ENCODE measurements at regions not wholly inside any gene's neighbourhood (a gene's known extent, or its start where the extent isn't known, plus 50 kb on each side); places are given as distances from the start of the nearest gene placed in this dataset.

DNA sequence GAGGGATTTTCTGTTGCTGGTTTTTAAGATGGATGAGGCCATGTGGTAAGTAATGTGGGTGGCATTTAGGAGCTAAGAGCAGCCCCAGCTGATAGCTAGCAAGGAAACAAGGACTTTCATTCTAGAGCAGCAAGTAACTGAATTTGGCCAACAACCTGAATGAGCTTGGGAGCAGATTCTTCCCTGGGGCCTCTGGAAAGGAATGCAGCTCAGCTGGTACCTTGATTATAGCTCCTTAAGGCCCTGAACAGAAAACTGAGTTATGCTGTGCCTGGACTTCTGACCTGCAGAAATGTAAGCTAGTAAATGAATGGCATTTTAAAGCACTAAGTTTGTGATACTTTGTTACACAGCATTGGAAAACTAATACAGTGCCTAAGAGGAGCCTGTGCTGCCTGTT is 565.5 kb downstream of the PDCD6IP start:
- Histone ChIP-seq H3K27me3 (ENCODE audit: insufficient read depth, low read length) (no peaks in the 10 kb centered on the region), H3K4me3 (ENCODE audit: low read length in 2 of 2) (no peak overlapping the region), H3K27ac (ENCODE audit: low read depth, low read length) (no peak overlapping the region), H3K9me3 (ENCODE audit: control insufficient read depth in 1 of 2, low read length in 2 of 2) (no peaks in the 10 kb centered on the region), H3K36me3 (ENCODE audit: insufficient read depth, low read length) (no peaks in the 10 kb centered on the region), H3K4me1 (ENCODE audit: insufficient read depth, low read length) (no peaks in the 10 kb centered on the region)
- peaks cover 0 to 6% (median 0%) of the 10 kb centered on the region in 8 donors for H3K9me3 Mint-ChIP-seq
- no peak overlapping the region for H3K27ac Mint-ChIP-seq
- H3K4me3 Mint-ChIP-seq: no peak overlapping the region
- no peak for DNase-seq
- ChIA-PET POLR2A (ENCODE audit: partially characterized antibody) (no interaction called here), CTCF (ENCODE audit: partially characterized antibody) (no interaction called here)
- H3K4me1 Mint-ChIP-seq: peaks cover 0 to 2% (median 0%) of the 10 kb centered on the region in 4 donors
- no peaks in the 10 kb centered on the region for H3K27me3 Mint-ChIP-seq
- H3K36me3 Mint-ChIP-seq: no peaks in the 10 kb centered on the region
- intact Hi-C loops (cut with micrococcal nuclease): no loop called here

DNA sequence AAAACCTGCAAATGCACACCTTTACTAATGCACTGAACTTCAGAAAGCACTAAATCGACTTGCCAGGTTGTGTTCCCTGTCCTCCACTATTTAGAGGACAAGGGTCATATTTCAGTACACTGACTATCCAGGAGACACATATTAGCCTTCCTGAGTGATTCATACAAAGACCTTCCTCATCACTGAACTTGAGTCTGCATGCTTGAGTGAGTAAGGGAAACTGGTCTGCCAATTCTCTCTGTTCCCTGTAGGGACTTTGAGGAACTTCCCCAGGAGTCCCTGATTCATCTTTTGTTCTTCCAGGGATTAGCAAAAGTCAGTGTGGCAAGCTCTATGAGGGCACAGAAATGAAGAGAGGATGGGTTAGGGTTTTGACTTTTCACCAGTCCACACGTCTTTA is 565.9 kb downstream of the PDCD6IP start:
- H3K9me3 ChIP-seq (ENCODE audit: control insufficient read depth in 1 of 2, low read length in 2 of 2): no peaks in the 10 kb centered on the region
- intact Hi-C loops (cut with micrococcal nuclease): no loop called here
- H3K27ac ChIP-seq (ENCODE audit: low read depth, low read length): no peak overlapping the region
- Mint-ChIP-seq H3K4me3 (no peak overlapping the region), H3K9me3 (peaks cover 0 to 8% (median 0%) of the 10 kb centered on the region in 8 donors), H3K27me3 (no peaks in the 10 kb centered on the region), H3K27ac (no peak overlapping the region), H3K4me1 (peaks cover 0 to 2% (median 0%) of the 10 kb centered on the region in 4 donors), H3K36me3 (no peaks in the 10 kb centered on the region)
- POLR2A ChIA-PET (ENCODE audit: partially characterized antibody): no interaction called here
- no peaks in the 10 kb centered on the region for H3K27me3 ChIP-seq (ENCODE audit: insufficient read depth, low read length)
- no peaks in the 10 kb centered on the region for H3K36me3 ChIP-seq (ENCODE audit: insufficient read depth, low read length)
- H3K4me3 ChIP-seq (ENCODE audit: low read length in 2 of 2): no peak overlapping the region
- no peak for DNase-seq
- no peaks in the 10 kb centered on the region for H3K4me1 ChIP-seq (ENCODE audit: insufficient read depth, low read length)
- CTCF ChIA-PET (ENCODE audit: partially characterized antibody): no interaction called here

DNA sequence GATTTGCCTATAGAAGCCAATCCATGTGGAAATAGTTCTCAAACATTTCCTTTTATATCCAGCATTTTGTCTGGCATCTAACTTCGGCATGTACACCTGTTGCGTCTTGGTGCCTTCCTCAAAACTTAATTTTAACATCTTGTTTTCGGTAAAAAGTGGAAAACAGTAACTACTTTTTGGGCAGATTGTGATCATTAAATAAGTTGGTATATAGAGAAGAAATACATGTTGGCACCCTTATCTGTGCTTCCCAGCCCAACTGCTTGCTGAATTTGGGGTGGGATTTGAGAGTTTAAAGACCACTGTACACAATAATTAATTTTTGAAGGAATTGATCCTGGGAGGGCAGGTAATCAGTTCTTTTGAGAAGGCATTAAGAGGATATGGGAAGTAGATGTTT is 566.8 kb downstream of the PDCD6IP start:
- no peak overlapping the region for H3K27ac ChIP-seq (ENCODE audit: low read depth, low read length)
- H3K27me3 Mint-ChIP-seq: peaks cover 0 to 2% of the 10 kb centered on the region in 2 donors
- CTCF ChIA-PET (ENCODE audit: partially characterized antibody): no interaction called here
- no peak overlapping the region for H3K27ac Mint-ChIP-seq
- H3K4me3 Mint-ChIP-seq: no peak overlapping the region
- no peaks in the 10 kb centered on the region for H3K36me3 Mint-ChIP-seq
- no peaks in the 10 kb centered on the region for H3K36me3 ChIP-seq (ENCODE audit: insufficient read depth, low read length)
- H3K4me3 ChIP-seq (ENCODE audit: low read length in 2 of 2): no peak overlapping the region
- H3K27me3 ChIP-seq (ENCODE audit: insufficient read depth, low read length): no peaks in the 10 kb centered on the region
- peaks cover 0 to 8% (median 0%) of the 10 kb centered on the region in 8 donors for H3K9me3 Mint-ChIP-seq
- peaks cover 0 to 2% (median 0%) of the 10 kb centered on the region in 4 donors for H3K4me1 Mint-ChIP-seq
- DNase-seq: no peak
- intact Hi-C loops (cut with micrococcal nuclease): no loop called here
- H3K9me3 ChIP-seq (ENCODE audit: control insufficient read depth in 1 of 2, low read length in 2 of 2): no peaks in the 10 kb centered on the region
- H3K4me1 ChIP-seq (ENCODE audit: insufficient read depth, low read length): no peaks in the 10 kb centered on the region
- POLR2A ChIA-PET (ENCODE audit: partially characterized antibody): no interaction called here

DNA sequence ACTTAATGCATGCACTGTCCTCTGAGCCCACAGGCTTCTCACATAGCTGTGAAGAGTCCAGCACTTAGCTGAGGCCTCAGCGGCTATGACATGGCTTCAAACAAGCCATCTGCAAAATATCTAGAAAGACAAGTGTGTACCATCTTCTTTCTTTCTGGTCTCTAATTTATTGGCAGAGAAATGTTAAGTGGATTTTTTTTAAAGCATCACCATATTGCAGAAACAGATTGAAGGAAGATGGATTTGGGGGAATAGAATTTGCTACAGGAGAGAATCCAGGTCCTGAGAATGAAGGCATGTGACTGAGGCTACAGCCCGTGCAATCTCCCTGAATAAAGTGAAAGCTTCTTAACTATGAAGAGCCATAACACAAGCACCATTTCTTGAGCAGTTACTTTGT is 567.3 kb downstream of the PDCD6IP start:
- no peaks in the 10 kb centered on the region for H3K27me3 ChIP-seq (ENCODE audit: insufficient read depth, low read length)
- H3K4me3 Mint-ChIP-seq: no peak overlapping the region
- no peaks in the 10 kb centered on the region for H3K36me3 Mint-ChIP-seq
- no peaks in the 10 kb centered on the region for H3K36me3 ChIP-seq (ENCODE audit: insufficient read depth, low read length)
- intact Hi-C loops (cut with micrococcal nuclease): no loop called here
- no peak for DNase-seq
- H3K27ac Mint-ChIP-seq: no peak overlapping the region
- POLR2A ChIA-PET (ENCODE audit: partially characterized antibody): no interaction called here
- no peak overlapping the region for H3K4me3 ChIP-seq (ENCODE audit: low read length in 2 of 2)
- H3K9me3 Mint-ChIP-seq: peaks cover 0 to 8% (median 0%) of the 10 kb centered on the region in 8 donors
- H3K27me3 Mint-ChIP-seq: peaks cover 0 to 2% of the 10 kb centered on the region in 2 donors
- no peak overlapping the region for H3K27ac ChIP-seq (ENCODE audit: low read depth, low read length)
- peaks cover 0 to 2% (median 0%) of the 10 kb centered on the region in 4 donors for H3K4me1 Mint-ChIP-seq
- no peaks in the 10 kb centered on the region for H3K9me3 ChIP-seq (ENCODE audit: control insufficient read depth in 1 of 2, low read length in 2 of 2)
- H3K4me1 ChIP-seq (ENCODE audit: insufficient read depth, low read length): no peaks in the 10 kb centered on the region
- CTCF ChIA-PET (ENCODE audit: partially characterized antibody): no interaction called here

DNA sequence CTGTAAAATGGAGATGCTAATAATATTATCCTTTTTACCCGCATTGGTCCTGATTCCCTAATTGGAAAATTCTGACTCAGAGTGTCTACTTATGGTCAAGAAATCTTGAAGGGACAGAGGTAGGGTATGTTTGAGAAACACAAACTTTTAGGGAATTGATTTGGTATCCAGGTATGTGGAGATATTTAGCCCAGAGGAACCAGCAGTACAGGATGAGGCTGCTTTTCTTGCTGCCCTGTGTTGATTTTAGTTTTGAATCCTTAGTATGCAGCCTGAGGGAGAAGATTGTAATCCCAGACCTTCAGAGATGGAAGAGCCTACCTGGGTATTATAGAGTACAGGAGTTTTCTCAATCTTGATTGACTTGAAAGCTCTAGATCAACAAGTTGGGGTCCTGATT is 569.1 kb downstream of the PDCD6IP start:
- Mint-ChIP-seq H3K4me1 (no peaks in the 10 kb centered on the region), H3K9me3 (peaks cover 0 to 8% (median 1%) of the 10 kb centered on the region in 8 donors), H3K4me3 (no peak overlapping the region), H3K36me3 (no peaks in the 10 kb centered on the region), H3K27ac (no peak overlapping the region), H3K27me3 (peaks cover 0 to 2% of the 10 kb centered on the region in 2 donors)
- no peak overlapping the region for H3K4me3 ChIP-seq (ENCODE audit: low read length in 2 of 2)
- H3K4me1 ChIP-seq (ENCODE audit: insufficient read depth, low read length): no peaks in the 10 kb centered on the region
- no peaks in the 10 kb centered on the region for H3K36me3 ChIP-seq (ENCODE audit: insufficient read depth, low read length)
- no peak for DNase-seq
- H3K27ac ChIP-seq (ENCODE audit: low read depth, low read length): no peak overlapping the region
- intact Hi-C loops (cut with micrococcal nuclease): no loop called here
- POLR2A ChIA-PET (ENCODE audit: partially characterized antibody): no interaction called here
- CTCF ChIA-PET (ENCODE audit: partially characterized antibody): no interaction called here
- no peaks in the 10 kb centered on the region for H3K27me3 ChIP-seq (ENCODE audit: insufficient read depth, low read length)
- no peaks in the 10 kb centered on the region for H3K9me3 ChIP-seq (ENCODE audit: control insufficient read depth in 1 of 2, low read length in 2 of 2)

DNA sequence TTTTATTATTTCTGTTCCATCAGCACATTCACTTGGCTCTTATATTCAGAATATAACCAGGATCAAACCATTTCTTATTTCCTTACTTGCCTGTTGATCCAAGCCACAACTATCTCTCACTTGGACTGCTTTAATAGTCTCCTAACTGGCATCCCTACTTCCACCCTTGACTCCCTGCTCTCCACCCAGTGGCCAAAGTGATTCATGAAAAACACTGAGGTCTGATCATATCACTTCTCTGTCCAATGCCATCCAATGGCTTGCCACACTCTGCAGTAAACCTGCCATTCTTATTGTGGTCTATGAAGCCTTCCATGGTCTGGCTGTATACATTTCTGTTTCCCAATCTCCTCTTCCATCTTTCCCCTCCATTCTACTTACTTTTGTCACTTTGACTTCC is 576.1 kb downstream of the PDCD6IP start:
- H3K27ac ChIP-seq (ENCODE audit: low read depth, low read length): no peak overlapping the region
- no peaks in the 10 kb centered on the region for H3K4me1 ChIP-seq (ENCODE audit: insufficient read depth, low read length)
- no peak for DNase-seq
- H3K4me1 Mint-ChIP-seq: no peaks in the 10 kb centered on the region
- ChIA-PET POLR2A (ENCODE audit: partially characterized antibody) (no interaction called here), CTCF (ENCODE audit: partially characterized antibody) (no interaction called here)
- intact Hi-C loops (cut with micrococcal nuclease): no loop called here
- no peak overlapping the region for H3K4me3 ChIP-seq (ENCODE audit: low read length in 2 of 2)
- H3K27me3 Mint-ChIP-seq: peaks cover 0 to 2% of the 10 kb centered on the region in 2 donors
- peaks cover 0 to 6% (median 0%) of the 10 kb centered on the region in 8 donors for H3K9me3 Mint-ChIP-seq
- no peaks in the 10 kb centered on the region for H3K36me3 Mint-ChIP-seq
- H3K36me3 ChIP-seq (ENCODE audit: insufficient read depth, low read length): no peaks in the 10 kb centered on the region
- H3K4me3 Mint-ChIP-seq: no peak overlapping the region
- H3K27ac Mint-ChIP-seq: no peak overlapping the region
- H3K9me3 ChIP-seq (ENCODE audit: control insufficient read depth in 1 of 2, low read length in 2 of 2): no peaks in the 10 kb centered on the region
- no peaks in the 10 kb centered on the region for H3K27me3 ChIP-seq (ENCODE audit: insufficient read depth, low read length)

DNA sequence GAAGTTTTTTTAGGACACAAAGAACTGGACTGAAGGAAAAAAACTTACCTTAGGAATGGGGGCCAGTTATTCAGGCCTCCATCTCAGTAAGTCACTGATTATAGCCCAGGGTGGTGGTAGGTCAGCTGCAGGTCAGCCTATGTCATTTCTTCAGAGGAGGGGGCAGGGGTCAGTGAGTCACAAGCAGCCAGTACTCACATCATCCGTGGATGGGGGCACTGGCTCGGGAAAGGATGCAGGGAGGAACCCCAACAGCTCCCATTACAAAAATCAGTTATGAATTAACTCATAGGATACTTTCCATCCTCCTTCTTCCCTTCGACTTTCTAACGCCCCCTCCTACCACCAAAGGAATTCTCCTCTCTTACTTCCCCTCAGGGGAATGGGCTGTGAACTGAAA is 578.3 kb downstream of the PDCD6IP start:
- Mint-ChIP-seq H3K36me3 (no peaks in the 10 kb centered on the region), H3K27ac (no peak overlapping the region), H3K4me1 (no peaks in the 10 kb centered on the region), H3K4me3 (no peak overlapping the region), H3K9me3 (peaks cover 0 to 3% (median 0%) of the 10 kb centered on the region in 8 donors), H3K27me3 (no peaks in the 10 kb centered on the region)
- Histone ChIP-seq H3K9me3 (ENCODE audit: control insufficient read depth in 1 of 2, low read length in 2 of 2) (no peaks in the 10 kb centered on the region), H3K36me3 (ENCODE audit: insufficient read depth, low read length) (no peaks in the 10 kb centered on the region), H3K27me3 (ENCODE audit: insufficient read depth, low read length) (no peaks in the 10 kb centered on the region), H3K4me1 (ENCODE audit: insufficient read depth, low read length) (no peaks in the 10 kb centered on the region), H3K4me3 (ENCODE audit: low read length in 2 of 2) (no peak overlapping the region), H3K27ac (ENCODE audit: low read depth, low read length) (no peak overlapping the region)
- ChIA-PET CTCF (ENCODE audit: partially characterized antibody) (no interaction called here), POLR2A (ENCODE audit: partially characterized antibody) (no interaction called here)
- intact Hi-C loops (cut with micrococcal nuclease): no loop called here
- DNase-seq: no peak

DNA sequence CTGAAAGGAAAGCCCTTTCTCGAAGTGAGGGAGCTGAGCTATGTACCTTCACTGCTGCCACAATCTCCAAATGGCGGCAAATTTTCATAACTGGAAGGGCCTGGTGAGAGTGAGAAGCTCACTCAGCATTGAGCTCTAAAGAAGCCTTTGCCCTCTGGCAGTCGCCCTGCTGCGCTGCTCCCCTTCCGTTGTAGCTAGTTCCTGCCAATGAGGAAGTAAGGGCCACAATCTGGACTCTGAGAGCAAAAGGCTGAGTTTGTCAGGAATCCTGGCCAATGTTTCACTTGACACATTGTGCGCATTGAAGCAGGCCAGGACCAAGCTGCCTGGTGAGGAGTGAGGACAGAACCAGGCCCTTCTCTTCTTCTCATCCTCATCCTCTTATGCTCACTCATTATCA is 579.5 kb downstream of the PDCD6IP start:
- Mint-ChIP-seq H3K4me3 (no peak overlapping the region), H3K27ac (no peak overlapping the region), H3K36me3 (no peaks in the 10 kb centered on the region), H3K9me3 (peaks cover 0 to 3% (median 0%) of the 10 kb centered on the region in 8 donors), H3K27me3 (no peaks in the 10 kb centered on the region), H3K4me1 (no peaks in the 10 kb centered on the region)
- POLR2A ChIA-PET (ENCODE audit: partially characterized antibody): no interaction called here
- Histone ChIP-seq H3K4me3 (ENCODE audit: low read length in 2 of 2) (no peak overlapping the region), H3K4me1 (ENCODE audit: insufficient read depth, low read length) (no peaks in the 10 kb centered on the region), H3K36me3 (ENCODE audit: insufficient read depth, low read length) (no peaks in the 10 kb centered on the region), H3K27me3 (ENCODE audit: insufficient read depth, low read length) (no peaks in the 10 kb centered on the region), H3K27ac (ENCODE audit: low read depth, low read length) (no peak overlapping the region), H3K9me3 (ENCODE audit: control insufficient read depth in 1 of 2, low read length in 2 of 2) (no peaks in the 10 kb centered on the region)
- CTCF ChIA-PET (ENCODE audit: partially characterized antibody): no interaction called here
- DNase-seq: no peak
- intact Hi-C loops (cut with micrococcal nuclease): no loop called here
